Astrocyte of the cerebellum (primary cell): ENCODE measurements at regions not wholly inside any gene's neighbourhood (a gene's known extent, or its start where the extent isn't known, plus 50 kb on each side); places are given as distances from the start of the nearest gene placed in this dataset.
"Not testable (repeated sequence)": the region's sequence is repeated elsewhere in the genome, so short reads cannot be mapped to it uniquely, and the experiment has no call there.

Experiments used
- DNase-seq: peaks from one replicate; pipeline ENCODE4 v3.0.0-alpha.2; 2011; ENCODE audit warnings: low read depth
- H3K4me3 ChIP-seq: 2 replicates; pipeline ENCODE4 v1.5.1; 2011; ENCODE audit warnings: mild to moderate bottlenecking, low read depth, low read length, moderate library complexity
- CTCF ChIP-seq: IDR thresholded peaks from 2 replicates; pipeline ENCODE4 v1.5.1; 2012; ENCODE audit warnings: low read length, low read depth, moderate library complexity, mild to moderate bottlenecking; ENCODE audit errors: missing control alignments
- in situ Hi-C: cut with HindIII; loops from 2 replicates; pipeline ENCODE4 v1.10.0; 2017; ENCODE audit warnings: low sequenced_read_pairs

GRCh38 chr14:106683631-106684030 is 1157.2 kb downstream of the TMEM121 start:
- in situ Hi-C loops, result no loop called here
- DNase-seq, result no peak
- H3K4me3 ChIP-seq, result no peak overlapping the region
- TF ChIP-seq CTCF, result no peak

GRCh38 chr14:106686533-106686932 is 1160.2 kb downstream of the TMEM121 start:
- no peak for TF ChIP-seq CTCF
- in situ Hi-C loops, result no loop called here
- H3K4me3 ChIP-seq, result no peak overlapping the region
- DNase-seq, result no peak

GRCh38 chr14:106690333-106690891 is 1164.0 kb downstream of the TMEM121 start:
- no peak for TF ChIP-seq CTCF
- in situ Hi-C loops, result no loop called here
- H3K4me3 ChIP-seq, result no peak overlapping the region
- no peak for DNase-seq

GRCh38 chr14:106691601-106692291 is 1165.4 kb downstream of the TMEM121 start:
- no peak for DNase-seq
- in situ Hi-C loops, result no loop called here
- H3K4me3 ChIP-seq, result no peak overlapping the region
- peak; percentile 8 for TF ChIP-seq CTCF

- in situ Hi-C loops, result no loop called here
- H3K4me3 ChIP-seq, result no peak overlapping the region
- no peak for DNase-seq
- no peak for TF ChIP-seq CTCF
Observed at GRCh38 chr14:106694638-106695393, 1168.4 kb downstream of the TMEM121 start.

GRCh38 chr14:106698620-106699267 is 1172.4 kb downstream of the TMEM121 start:
- DNase-seq, in situ Hi-C loops, H3K4me3 ChIP-seq: not testable (repeated sequence)

- DNase-seq, H3K4me3 ChIP-seq, in situ Hi-C loops: not testable (repeated sequence)
Observed at GRCh38 chr14:106703651-106704050, 1177.3 kb downstream of the TMEM121 start.

- in situ Hi-C loops, H3K4me3 ChIP-seq, DNase-seq: not testable (repeated sequence)
Observed at GRCh38 chr14:106706488-106706887, 1180.1 kb downstream of the TMEM121 start.

- H3K4me3 ChIP-seq, DNase-seq, in situ Hi-C loops: not testable (repeated sequence)
Observed at GRCh38 chr14:106710187-106710586, 1183.8 kb downstream of the TMEM121 start.

GRCh38 chr14:106712513-106712912 is 1186.1 kb downstream of the TMEM121 start:
- DNase-seq, H3K4me3 ChIP-seq, in situ Hi-C loops: not testable (repeated sequence)
